Activated CD8-positive, alpha-beta memory T cell treated with anti-CD3 and anti-CD28 coated beads, Interleukin-2, amount 50 U/mL, for 4 hours (primary cell): ENCODE measurements at regions not wholly inside any gene's neighbourhood (a gene's known extent, or its start where the extent isn't known, plus 50 kb on each side); places are given as distances from the start of the nearest gene placed in this dataset.
A peak's percentile ranks its signal among the peaks of the same experiment; 100 is the strongest.
"Not testable (repeated sequence)": the region's sequence is repeated elsewhere in the genome, so short reads cannot be mapped to it uniquely, and the experiment has no call there.

Experiments used
- DNase-seq: peaks from one replicate; pipeline ENCODE4 v3.0.0-alpha.2; 2020

GRCh38 chr9:39675211-39675553, 319.7 kb downstream of the SPATA31A1 start:
- not testable (repeated sequence) for DNase-seq

- DNase-seq, result not testable (repeated sequence)
Observed at GRCh38 chr9:39678534-39679263, 323.2 kb downstream of the SPATA31A1 start.

GRCh38 chr9:39680694-39681401, 325.4 kb downstream of the SPATA31A1 start:
- DNase-seq, result not testable (repeated sequence)

- DNase-seq, result not testable (repeated sequence)
Observed at GRCh38 chr9:39728862-39729261, 373.4 kb downstream of the SPATA31A1 start.

- DNase-seq, result not testable (repeated sequence)
Observed at GRCh38 chr9:39744898-39745297, 389.4 kb downstream of the SPATA31A1 start.

GRCh38 chr9:39775570-39775969, 420.1 kb downstream of the SPATA31A1 start:
- not testable (repeated sequence) for DNase-seq

GRCh38 chr9:39791356-39791755, 435.9 kb downstream of the SPATA31A1 start:
- not testable (repeated sequence) for DNase-seq

GRCh38 chr9:39797935-39798334, 442.5 kb downstream of the SPATA31A1 start:
- not testable (repeated sequence) for DNase-seq

- DNase-seq, result not testable (repeated sequence)
Observed at GRCh38 chr9:39799252-39799651, 443.8 kb downstream of the SPATA31A1 start.

GRCh38 chr9:39802561-39802960, 447.1 kb downstream of the SPATA31A1 start:
- DNase-seq, result not testable (repeated sequence)

GRCh38 chr9:39809401-39810226, 454.1 kb downstream of the SPATA31A1 start:
- peak; percentile 62 for DNase-seq

GRCh38 chr9:39810401-39810800, 454.9 kb downstream of the SPATA31A1 start:
- not testable (repeated sequence) for DNase-seq

GRCh38 chr9:39811615-39812014, 456.1 kb downstream of the SPATA31A1 start:
- not testable (repeated sequence) for DNase-seq

- DNase-seq, result not testable (repeated sequence)
Observed at GRCh38 chr9:39828457-39828856, 473.0 kb downstream of the SPATA31A1 start.
